CD1c-positive myeloid dendritic cell (primary cell): ENCODE measurements at regions not wholly inside any gene's neighbourhood (a gene's known extent, or its start where the extent isn't known, plus 50 kb on each side); places are given as distances from the start of the nearest gene placed in this dataset.

ENCODE experiments used
- DNase-seq: peaks from one replicate; pipeline ENCODE4 v3.0.0-alpha.2; 2016; ENCODE audit errors: extremely low spot score

- no peak for DNase-seq
Observed at GRCh38 chr3:188036375-188037194, 117.4 kb upstream of the LPP start.

- DNase-seq = no peak
Observed at GRCh38 chr3:188037195-188037718, 116.7 kb upstream of the LPP start.

- no peak for DNase-seq
Observed at GRCh38 chr3:188037965-188038581, 115.9 kb upstream of the LPP start.

GRCh38 chr3:188041193-188041592, 112.8 kb upstream of the LPP start:
- DNase-seq = no peak

- no peak for DNase-seq
Observed at GRCh38 chr3:188041895-188042294, 112.1 kb upstream of the LPP start.

GRCh38 chr3:188042466-188042865, 111.5 kb upstream of the LPP start:
- no peak for DNase-seq

- DNase-seq = no peak
Observed at GRCh38 chr3:188043891-188044290, 110.1 kb upstream of the LPP start.

- DNase-seq = no peak
Observed at GRCh38 chr3:188046561-188047211, 107.3 kb upstream of the LPP start.

GRCh38 chr3:188047536-188047935, 106.4 kb upstream of the LPP start:
- DNase-seq = no peak

- peak; percentile 28 for DNase-seq
Observed at GRCh38 chr3:188049606-188050530, 104.1 kb upstream of the LPP start.

- DNase-seq = no peak
Observed at GRCh38 chr3:188051801-188052168, 102.2 kb upstream of the LPP start.

- no peak for DNase-seq
Observed at GRCh38 chr3:188052169-188053035, 101.6 kb upstream of the LPP start.

GRCh38 chr3:188053036-188053340, 101.0 kb upstream of the LPP start:
- DNase-seq = no peak

GRCh38 chr3:188053710-188054380, 100.1 kb upstream of the LPP start:
- no peak for DNase-seq

- no peak for DNase-seq
Observed at GRCh38 chr3:188054541-188054940, 99.4 kb upstream of the LPP start.

- no peak for DNase-seq
Observed at GRCh38 chr3:188055388-188055787, 98.6 kb upstream of the LPP start.

GRCh38 chr3:188057124-188057523, 96.8 kb upstream of the LPP start:
- DNase-seq = no peak

- no peak for DNase-seq
Observed at GRCh38 chr3:188058569-188059184, 95.3 kb upstream of the LPP start.

GRCh38 chr3:188059351-188059750, 94.6 kb upstream of the LPP start:
- no peak for DNase-seq
